SU-DHL-6 (cell line): ENCODE measurements at regions not wholly inside any gene's neighbourhood (a gene's known extent, or its start where the extent isn't known, plus 50 kb on each side); places are given as distances from the start of the nearest gene placed in this dataset.

Source experiments
- H2AFZ ChIP-seq: fragments of 200-600 bp; sonication (generic); 2 replicates; pipeline ENCODE4 v1.6.1; 2014; ENCODE audit warnings: low read depth, mild to moderate bottlenecking, moderate library complexity, mixed read lengths, antibody characterized with exemption, low read length; ENCODE audit not compliant: severe bottlenecking
- H3F3A ChIP-seq: fragments of 200-600 bp; shearing (Covaris generic); 2 replicates; pipeline ENCODE4 v1.6.0; 2016; ENCODE audit warnings: antibody characterized with exemption, mild to moderate bottlenecking; ENCODE audit not compliant: insufficient read depth
- H3K27ac ChIP-seq: fragments of 200-600 bp; sonication (generic); 2 replicates; pipeline ENCODE4 v1.5.1; 2016; ENCODE audit warnings: low read depth, mild to moderate bottlenecking, low read length, moderate library complexity, mixed read lengths
- H3K27me3 ChIP-seq: fragments of 200-600 bp; sonication (generic), shearing (Covaris generic); 2 replicates; pipeline ENCODE4 v1.6.0; 2014; ENCODE audit warnings: mild to moderate bottlenecking, low read length
- H3K36me3 ChIP-seq: fragments of 200-600 bp; sonication (generic); 2 replicates; pipeline ENCODE4 v1.6.1; 2014; ENCODE audit warnings: mild to moderate bottlenecking, low read length, mixed read lengths
- H3K4me2 ChIP-seq: fragments of 300-600, 200-600 bp; shearing (Covaris generic), sonication (generic); 2 replicates; pipeline ENCODE4 v1.6.0; 2014; ENCODE audit warnings: low read length, low read depth, mild to moderate bottlenecking; ENCODE audit not compliant: poor library complexity, severe bottlenecking
- H3K4me3 ChIP-seq: fragments of 200-600 bp; sonication (generic); 2 replicates; pipeline ENCODE4 v1.5.1; 2014; ENCODE audit warnings: antibody characterized with exemption, low read length, mild to moderate bottlenecking, mixed read lengths; ENCODE audit not compliant: insufficient read depth, poor library complexity, severe bottlenecking
- H3K79me2 ChIP-seq: fragments of 200-600 bp; sonication (generic); 2 replicates; pipeline ENCODE4 v1.6.1; 2014; ENCODE audit warnings: mild to moderate bottlenecking, low read length, moderate library complexity; ENCODE audit not compliant: insufficient read depth
- H3K9ac ChIP-seq: fragments of 200-600 bp; sonication (generic); 2 replicates; pipeline ENCODE4 v1.7.0; 2014; ENCODE audit warnings: mild to moderate bottlenecking, low read length
- H3K9me2 ChIP-seq: fragments of 200-600 bp; sonication (generic); replicated peaks from 2 replicates; pipeline ENCODE4 v1.6.1; 2014; ENCODE audit warnings: low read length; ENCODE audit not compliant: insufficient read depth
- H3K9me3 ChIP-seq: fragments of 200-600 bp; sonication (generic); 2 replicates; pipeline ENCODE4 v1.6.1; 2014; ENCODE audit warnings: low read length, mixed read lengths; ENCODE audit not compliant: insufficient read depth
- H4K20me1 ChIP-seq: fragments of 200-600 bp; sonication (generic); 2 replicates; pipeline ENCODE4 v1.6.1; 2014; ENCODE audit warnings: low read depth, mild to moderate bottlenecking, antibody characterized with exemption, low read length, moderate library complexity, mixed read lengths
- EZH2phosphoT487 ChIP-seq: fragments of 200-600 bp; sonication (generic), shearing (Covaris generic); conservative IDR thresholded peaks from 2 replicates; pipeline ENCODE4 v1.6.1; 2018; ENCODE audit warnings: mild to moderate bottlenecking, antibody characterized with exemption, low read length, moderate library complexity, mixed read lengths
- TF ChIP-seq, protein P1 (sequence below): fragments of 200-600 bp; sonication (generic); IDR thresholded peaks from one replicate; pipeline ENCODE4 v1.5.1; 2017; ENCODE audit warnings: antibody characterized with exemption, mild to moderate bottlenecking, low read length, moderate library complexity; ENCODE audit not compliant: insufficient read depth, poor library complexity, severe bottlenecking

DNA sequence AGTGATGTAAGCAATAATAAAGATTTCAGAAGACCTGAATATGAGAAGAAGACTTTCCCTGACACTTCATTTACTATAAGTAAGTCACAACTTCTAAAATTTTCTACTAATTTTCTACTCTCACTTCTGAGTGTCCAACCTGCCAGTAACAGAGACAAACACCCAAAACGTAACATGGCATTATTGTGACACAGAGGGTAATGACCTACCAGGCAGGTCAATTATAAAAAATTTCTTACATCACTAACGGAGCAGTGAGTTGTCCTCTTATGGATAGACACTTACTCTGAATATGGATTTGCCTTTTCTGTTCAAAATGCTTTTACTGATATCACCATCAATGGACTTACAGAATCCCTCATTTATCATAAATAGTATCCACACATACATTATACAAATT lies 405.9 kb upstream of the MAGEB16 start:
- Histone ChIP-seq H2AFZ (no peak overlapping the region), H3K4me3 (no peak overlapping the region), H3K4me2 (no peak overlapping the region), H3K36me3 (no peaks in the 10 kb centered on the region), H3K27me3 (no peaks in the 10 kb centered on the region), H3K9ac (no peak overlapping the region), H4K20me1 (no peaks in the 10 kb centered on the region), H3K9me3 (no peaks in the 10 kb centered on the region), H3K27ac (no peak overlapping the region), H3K79me2 (no peaks in the 10 kb centered on the region), H3K9me2 (no peaks in the 10 kb centered on the region), H3F3A (no peaks in the 10 kb centered on the region)
- TF ChIP-seq EZH2phosphoT487 = no peak
- TF ChIP-seq, protein P1, sequence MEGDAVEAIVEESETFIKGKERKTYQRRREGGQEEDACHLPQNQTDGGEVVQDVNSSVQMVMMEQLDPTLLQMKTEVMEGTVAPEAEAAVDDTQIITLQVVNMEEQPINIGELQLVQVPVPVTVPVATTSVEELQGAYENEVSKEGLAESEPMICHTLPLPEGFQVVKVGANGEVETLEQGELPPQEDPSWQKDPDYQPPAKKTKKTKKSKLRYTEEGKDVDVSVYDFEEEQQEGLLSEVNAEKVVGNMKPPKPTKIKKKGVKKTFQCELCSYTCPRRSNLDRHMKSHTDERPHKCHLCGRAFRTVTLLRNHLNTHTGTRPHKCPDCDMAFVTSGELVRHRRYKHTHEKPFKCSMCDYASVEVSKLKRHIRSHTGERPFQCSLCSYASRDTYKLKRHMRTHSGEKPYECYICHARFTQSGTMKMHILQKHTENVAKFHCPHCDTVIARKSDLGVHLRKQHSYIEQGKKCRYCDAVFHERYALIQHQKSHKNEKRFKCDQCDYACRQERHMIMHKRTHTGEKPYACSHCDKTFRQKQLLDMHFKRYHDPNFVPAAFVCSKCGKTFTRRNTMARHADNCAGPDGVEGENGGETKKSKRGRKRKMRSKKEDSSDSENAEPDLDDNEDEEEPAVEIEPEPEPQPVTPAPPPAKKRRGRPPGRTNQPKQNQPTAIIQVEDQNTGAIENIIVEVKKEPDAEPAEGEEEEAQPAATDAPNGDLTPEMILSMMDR = no peak

DNA sequence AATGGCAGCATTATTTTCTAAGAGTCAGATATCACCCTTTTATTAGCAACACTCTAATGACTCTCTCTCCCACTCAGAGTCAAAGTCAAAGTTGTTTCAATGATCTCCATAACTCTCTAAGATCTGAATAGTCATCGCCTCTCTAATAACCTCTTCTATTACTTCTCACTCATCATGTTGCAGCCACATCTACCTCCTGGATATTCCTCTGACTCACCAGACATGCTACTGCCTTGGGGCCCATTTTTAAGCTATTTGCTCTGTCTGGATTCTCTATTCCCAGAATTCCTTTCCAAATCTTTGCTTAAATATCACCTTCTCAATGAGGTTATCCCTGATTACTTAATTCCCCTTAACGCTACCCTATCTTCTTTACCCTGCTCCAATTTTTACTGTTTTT lies 391.8 kb upstream of the MAGEB16 start:
- no peaks in the 10 kb centered on the region for H3K9me2 ChIP-seq
- H3K9ac ChIP-seq = no peak overlapping the region
- H3K36me3 ChIP-seq = no peaks in the 10 kb centered on the region
- no peak overlapping the region for H3K4me2 ChIP-seq
- no peaks in the 10 kb centered on the region for H3F3A ChIP-seq
- H3K4me3 ChIP-seq = no peak overlapping the region
- H3K27me3 ChIP-seq = no peaks in the 10 kb centered on the region
- H3K79me2 ChIP-seq = no peaks in the 10 kb centered on the region
- no peak overlapping the region for H3K27ac ChIP-seq
- no peak overlapping the region for H2AFZ ChIP-seq
- TF ChIP-seq EZH2phosphoT487 = no peak
- TF ChIP-seq, protein P1 = no peak
- H3K9me3 ChIP-seq = no peaks in the 10 kb centered on the region
- no peaks in the 10 kb centered on the region for H4K20me1 ChIP-seq

DNA sequence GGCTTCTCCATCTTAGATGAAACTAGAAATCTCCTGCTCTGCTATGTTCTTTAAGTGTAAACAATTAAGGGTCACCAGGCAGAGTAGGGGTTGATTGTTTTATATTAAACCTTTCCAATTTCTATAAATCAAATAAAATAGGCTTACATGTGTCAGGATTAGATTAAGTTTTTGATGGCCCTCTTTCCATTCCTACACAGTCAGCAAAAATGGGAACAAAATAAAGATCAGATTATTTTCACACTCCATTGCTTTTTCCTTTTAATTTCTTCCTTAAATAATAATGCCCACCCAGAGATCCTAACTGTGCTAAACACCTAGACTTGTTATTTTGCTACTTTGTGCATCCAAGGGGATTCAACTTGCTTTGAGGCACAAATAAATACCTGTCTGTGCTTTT lies 381.4 kb upstream of the MAGEB16 start:
- Histone ChIP-seq H3K9ac (no peak overlapping the region), H3K9me3 (no peaks in the 10 kb centered on the region), H3K36me3 (no peaks in the 10 kb centered on the region), H2AFZ (no peak overlapping the region), H3K4me3 (no peak overlapping the region), H3K27me3 (no peaks in the 10 kb centered on the region), H3K4me2 (no peak overlapping the region), H3F3A (no peaks in the 10 kb centered on the region), H3K9me2 (no peaks in the 10 kb centered on the region), H3K79me2 (no peaks in the 10 kb centered on the region), H4K20me1 (no peaks in the 10 kb centered on the region), H3K27ac (no peak overlapping the region)
- TF ChIP-seq EZH2phosphoT487 = no peak
- TF ChIP-seq, protein P1 = no peak
